ENCODE measurements at regions not wholly inside any gene's neighbourhood (a gene's known extent, or its start where the extent isn't known, plus 50 kb on each side); places are given as distances from the start of the nearest gene placed in this dataset.
"Not testable (repeated sequence)": the region's sequence is repeated elsewhere in the genome, so short reads cannot be mapped to it uniquely, and the experiment has no call there.

- DNase-seq (ENCODE audit: low read depth) = no peak
- H3K4me3 ChIP-seq (ENCODE audit: low read depth, low read length) = no peak overlapping the region
- TF ChIP-seq, protein P1, sequence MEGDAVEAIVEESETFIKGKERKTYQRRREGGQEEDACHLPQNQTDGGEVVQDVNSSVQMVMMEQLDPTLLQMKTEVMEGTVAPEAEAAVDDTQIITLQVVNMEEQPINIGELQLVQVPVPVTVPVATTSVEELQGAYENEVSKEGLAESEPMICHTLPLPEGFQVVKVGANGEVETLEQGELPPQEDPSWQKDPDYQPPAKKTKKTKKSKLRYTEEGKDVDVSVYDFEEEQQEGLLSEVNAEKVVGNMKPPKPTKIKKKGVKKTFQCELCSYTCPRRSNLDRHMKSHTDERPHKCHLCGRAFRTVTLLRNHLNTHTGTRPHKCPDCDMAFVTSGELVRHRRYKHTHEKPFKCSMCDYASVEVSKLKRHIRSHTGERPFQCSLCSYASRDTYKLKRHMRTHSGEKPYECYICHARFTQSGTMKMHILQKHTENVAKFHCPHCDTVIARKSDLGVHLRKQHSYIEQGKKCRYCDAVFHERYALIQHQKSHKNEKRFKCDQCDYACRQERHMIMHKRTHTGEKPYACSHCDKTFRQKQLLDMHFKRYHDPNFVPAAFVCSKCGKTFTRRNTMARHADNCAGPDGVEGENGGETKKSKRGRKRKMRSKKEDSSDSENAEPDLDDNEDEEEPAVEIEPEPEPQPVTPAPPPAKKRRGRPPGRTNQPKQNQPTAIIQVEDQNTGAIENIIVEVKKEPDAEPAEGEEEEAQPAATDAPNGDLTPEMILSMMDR (IDR thresholded peaks at IDR 0.05; ENCODE audit: insufficient read depth, low read depth, low read length) = no peak
These were observed 86.6 kb upstream of the IQCM start for GRCh38 chr4:149902242-149902641.

DNA sequence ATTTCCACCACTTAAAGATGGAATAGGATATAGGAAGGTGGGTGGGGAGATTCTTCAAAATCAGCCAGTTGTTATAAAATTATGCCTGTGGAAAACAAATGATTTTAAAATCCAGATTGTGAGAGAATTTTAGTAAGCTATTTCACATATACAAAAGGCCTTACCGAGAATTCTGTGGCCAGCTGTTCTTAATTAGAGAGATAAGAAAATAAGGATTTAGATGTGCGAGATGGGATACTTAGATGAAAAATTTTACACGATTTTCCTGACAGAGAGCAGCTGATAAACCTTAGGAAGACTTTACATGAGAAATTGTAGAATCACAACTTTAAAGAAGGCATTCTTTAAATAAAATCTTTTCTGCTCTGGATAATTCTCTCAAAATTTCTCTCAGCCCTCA lies 94.5 kb upstream of the IQCM start:
- H3K4me3 ChIP-seq (ENCODE audit: low read depth, low read length) = no peak overlapping the region
- TF ChIP-seq, protein P1 (IDR thresholded peaks at IDR 0.05; ENCODE audit: insufficient read depth, low read depth, low read length) = no peak
- peak; percentile 39 for DNase-seq (ENCODE audit: low read depth)

GRCh38 chr4:149910604-149911350 lies 95.1 kb upstream of the IQCM start:
- TF ChIP-seq, protein P1 (IDR thresholded peaks at IDR 0.05; ENCODE audit: insufficient read depth, low read depth, low read length) = no peak
- DNase-seq (ENCODE audit: low read depth) = peak; percentile 21

DNA sequence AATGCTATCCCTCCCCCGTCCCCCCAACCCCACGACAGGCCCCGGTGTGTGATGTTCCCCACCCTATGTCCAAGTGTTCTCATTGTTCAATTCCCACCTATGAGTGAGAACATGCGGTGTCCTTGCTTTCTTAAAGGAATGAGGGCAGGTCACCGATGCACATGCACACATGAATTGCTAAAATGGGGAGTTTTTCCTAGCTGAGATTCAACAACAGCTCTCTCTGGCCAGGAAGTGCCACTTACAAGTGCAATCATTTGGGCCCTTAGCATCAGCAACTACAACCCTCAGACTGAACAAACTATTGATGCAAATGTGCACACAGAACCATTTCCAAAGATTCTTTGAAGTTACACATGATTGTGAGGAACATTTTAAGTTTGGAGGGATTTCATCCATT lies 95.7 kb upstream of the IQCM start:
- DNase-seq (ENCODE audit: low read depth) = no peak
- TF ChIP-seq, protein P1 (IDR thresholded peaks at IDR 0.05; ENCODE audit: insufficient read depth, low read depth, low read length) = no peak
- no peak overlapping the region for H3K4me3 ChIP-seq (ENCODE audit: low read depth, low read length)

More at GRCh38 chr4:149910604-149911350, 95.1 kb upstream of the IQCM start:
- no peak overlapping the region for H3K4me3 ChIP-seq (ENCODE audit: low read depth, low read length)

DNA sequence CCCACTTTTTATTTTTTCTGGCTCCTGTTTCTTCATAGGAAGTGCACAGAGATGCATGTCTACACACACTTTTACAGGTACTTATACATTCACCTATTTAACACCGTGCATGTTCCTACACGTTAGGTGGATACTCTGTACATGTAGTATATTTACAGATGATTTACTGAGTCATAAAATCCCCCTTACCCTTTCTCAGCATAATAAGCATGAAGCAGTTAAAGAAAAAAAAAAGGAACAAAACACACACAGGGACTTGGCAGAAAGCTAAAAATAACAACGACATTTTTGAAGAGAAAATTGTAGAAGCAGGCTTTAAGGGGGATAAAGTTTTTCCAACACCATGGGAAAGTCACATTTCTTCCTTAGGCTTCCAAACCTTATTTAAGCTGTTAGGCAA lies 96.4 kb upstream of the IQCM start:
- TF ChIP-seq, protein P1 (IDR thresholded peaks at IDR 0.05; ENCODE audit: insufficient read depth, low read depth, low read length) = no peak
- no peak overlapping the region for H3K4me3 ChIP-seq (ENCODE audit: low read depth, low read length)
- no peak for DNase-seq (ENCODE audit: low read depth)

DNA sequence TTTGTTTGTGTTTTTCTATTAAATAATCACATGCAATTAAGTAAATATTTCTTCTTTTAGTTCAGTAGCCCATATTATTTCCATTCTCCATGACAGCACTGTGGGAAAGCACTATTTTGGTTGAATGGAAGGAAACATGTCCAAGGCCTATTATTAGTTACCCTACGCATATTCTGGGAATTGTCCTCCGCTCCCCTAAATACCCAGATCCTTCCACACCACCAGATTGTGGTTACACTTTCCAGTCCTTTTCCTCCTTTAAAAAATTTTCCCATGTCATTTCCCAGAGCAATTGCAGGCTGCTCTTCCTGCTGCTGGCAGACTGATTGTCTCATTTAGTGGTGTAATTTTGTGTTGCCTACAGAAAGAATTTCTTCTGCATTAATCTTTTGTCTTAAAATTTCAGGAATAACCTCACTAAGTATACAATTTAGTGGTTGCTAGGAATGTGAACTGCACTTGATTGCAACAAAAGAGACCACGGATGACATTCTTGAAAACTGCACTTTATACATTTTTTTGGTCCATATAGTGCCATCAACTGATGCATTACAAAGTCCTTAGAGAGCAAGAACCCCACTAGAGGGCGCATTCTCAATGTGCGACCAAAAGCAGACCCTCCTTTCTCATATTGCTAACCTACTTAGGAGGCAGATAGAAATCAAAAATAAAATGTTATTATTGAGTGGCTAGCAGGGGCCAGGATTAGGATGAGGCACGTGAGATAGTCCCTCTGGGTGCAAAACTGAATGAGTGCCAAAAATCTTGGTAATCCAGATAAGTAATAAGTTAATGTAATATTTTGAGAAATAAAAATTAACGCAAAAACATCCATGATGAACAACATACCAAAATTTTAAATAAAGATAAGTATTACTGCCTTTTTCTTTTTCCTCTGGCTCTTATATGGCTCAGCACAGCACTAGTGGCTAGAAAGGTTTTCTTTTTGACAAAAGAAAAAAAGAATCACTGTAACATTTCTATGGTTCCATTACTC lies 98.8 kb upstream of the IQCM start:
- no peak overlapping the region for H3K4me3 ChIP-seq (ENCODE audit: low read depth, low read length)
- TF ChIP-seq, protein P1 (IDR thresholded peaks at IDR 0.05; ENCODE audit: insufficient read depth, low read depth, low read length) = peak; percentile 86
- DNase-seq (ENCODE audit: low read depth) = peak; percentile 62

DNA sequence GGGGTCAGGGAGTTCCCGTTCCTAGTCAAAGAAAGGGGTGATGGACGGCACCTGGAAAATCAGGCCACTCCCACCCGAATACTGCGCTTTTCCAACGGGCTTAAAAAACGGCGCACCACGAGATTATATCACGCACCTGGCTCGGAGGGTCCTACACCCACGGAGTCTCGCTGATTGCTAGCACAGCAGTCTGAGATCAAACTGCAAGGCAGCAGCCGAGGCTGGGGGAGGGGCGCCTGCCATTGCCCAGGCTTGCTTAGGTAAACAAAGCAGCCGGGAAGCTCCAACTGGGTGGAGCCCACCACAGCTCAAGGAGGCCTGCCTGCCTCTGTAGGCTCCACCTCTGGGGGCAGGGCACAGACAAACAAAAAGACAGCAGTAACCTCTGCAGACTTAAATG lies 100.1 kb upstream of the IQCM start:
- peak overlapping the region; percentile 33 for H3K4me3 ChIP-seq (ENCODE audit: low read depth, low read length)
- DNase-seq (ENCODE audit: low read depth) = not testable (repeated sequence)
